ENCODE measurements at regions not wholly inside any gene's neighbourhood (a gene's known extent, or its start where the extent isn't known, plus 50 kb on each side); places are given as distances from the start of the nearest gene placed in this dataset.

DNA sequence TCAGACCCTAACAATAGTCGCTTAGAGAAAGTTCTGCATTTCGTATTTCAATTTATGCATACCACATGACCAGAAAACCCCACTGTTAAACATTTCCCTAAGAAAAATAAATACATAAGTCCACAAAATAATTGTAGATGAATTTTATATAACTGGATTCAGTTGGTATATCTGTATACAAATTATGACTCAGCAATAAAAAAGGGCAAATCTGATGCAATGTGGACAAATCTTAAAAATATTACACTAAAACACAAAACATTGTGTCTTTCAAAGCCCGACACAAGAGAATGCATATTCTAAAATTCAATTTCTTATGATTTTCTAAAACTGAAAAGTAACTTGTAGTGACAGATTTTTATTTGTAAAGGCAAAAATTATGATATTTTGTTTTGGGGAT lies 1005.0 kb downstream of the EFNB2 start:
- no peak for DNase-seq (ENCODE audit: low spot score)

DNA sequence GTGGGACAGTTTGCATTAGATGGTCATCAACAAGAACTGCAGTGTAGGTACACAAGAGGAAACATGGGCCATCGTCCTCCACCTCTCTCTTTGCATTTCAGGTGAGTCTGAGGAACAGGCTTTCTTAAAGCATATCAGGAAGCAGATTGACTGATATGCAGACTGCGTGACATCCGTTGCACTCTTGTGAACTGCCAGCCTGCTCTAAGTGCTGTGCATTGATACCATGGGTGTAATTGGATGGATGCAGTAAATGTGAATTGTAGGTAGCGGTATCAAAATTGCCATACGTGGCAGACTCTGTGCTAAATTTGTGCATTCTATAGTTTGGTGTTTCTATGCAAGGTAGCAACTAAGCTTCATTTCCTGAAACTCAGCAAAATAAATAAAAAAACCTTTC lies 1008.3 kb downstream of the EFNB2 start:
- no peak for DNase-seq (ENCODE audit: low spot score)

GRCh38 chr13:105519771-105520170 lies 1015.7 kb downstream of the EFNB2 start:
- no peak for DNase-seq (ENCODE audit: low spot score)

DNA sequence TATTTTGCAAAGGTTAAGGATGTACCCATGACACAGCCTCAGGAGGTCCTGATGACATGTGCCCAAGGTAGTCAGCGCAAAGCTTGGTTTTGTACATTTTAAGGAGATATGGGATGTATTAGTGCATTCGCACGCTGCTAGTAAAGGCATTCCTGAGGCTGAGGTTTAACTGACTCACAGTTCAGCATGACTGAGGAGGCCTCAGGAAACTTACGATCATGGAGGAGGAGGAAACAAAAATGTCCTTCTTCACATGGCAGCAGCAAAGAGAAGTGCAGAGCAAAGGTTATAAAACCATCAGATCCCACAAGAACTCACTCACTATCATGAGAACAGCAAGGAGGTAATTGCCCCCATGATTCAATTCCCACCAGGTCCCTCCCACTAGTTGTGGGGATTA lies 1017.4 kb downstream of the EFNB2 start:
- DNase-seq (ENCODE audit: low spot score), result no peak

- DNase-seq (ENCODE audit: low spot score), result no peak
These were observed 1021.1 kb downstream of the EFNB2 start for GRCh38 chr13:105514401-105514800.

DNA sequence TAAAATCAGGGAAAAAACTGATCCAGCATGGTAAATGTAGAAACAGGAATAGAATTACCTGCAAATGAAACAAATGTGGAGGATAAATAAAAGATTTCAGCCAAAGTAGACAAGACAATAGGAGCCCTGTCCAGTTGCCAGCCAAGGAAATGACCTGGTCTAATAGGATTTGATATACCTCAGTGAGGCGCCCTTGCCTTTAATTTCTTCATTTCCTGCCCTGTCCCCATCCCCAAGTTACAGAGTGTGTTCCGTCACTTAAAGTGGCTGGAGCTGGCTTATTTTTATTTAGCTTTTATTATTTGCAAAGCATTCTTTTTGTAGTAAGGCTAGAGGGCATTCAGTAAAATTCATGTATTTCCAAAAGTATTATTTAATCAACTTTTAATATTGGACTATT lies 1022.0 kb downstream of the EFNB2 start:
- DNase-seq (ENCODE audit: low spot score), result no peak

- no peak for DNase-seq (ENCODE audit: low spot score)
These were observed 1025.3 kb downstream of the EFNB2 start for GRCh38 chr13:105509981-105510762.

- DNase-seq (ENCODE audit: low spot score), result no peak
These were observed 1029.0 kb downstream of the EFNB2 start for GRCh38 chr13:105506463-105506862.

DNA sequence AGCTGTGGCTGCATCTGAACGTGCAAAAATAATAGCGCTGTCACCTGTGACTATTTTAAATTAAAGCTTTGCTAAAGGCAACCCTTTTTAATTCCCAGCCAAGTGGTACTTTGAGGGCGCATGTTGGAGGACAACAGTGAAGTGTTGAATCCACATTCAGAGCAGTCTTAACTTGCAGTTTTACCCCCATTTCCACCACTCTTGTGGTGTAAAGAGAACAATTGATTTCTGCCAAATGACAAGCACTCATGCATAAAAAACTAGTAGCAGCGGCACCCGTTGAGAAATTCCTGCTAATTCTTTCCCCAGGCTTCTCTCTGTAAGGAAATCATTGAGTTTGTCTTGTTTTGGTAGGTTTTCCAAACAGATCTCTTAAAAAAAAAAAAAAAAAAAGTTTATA lies 1033.3 kb downstream of the EFNB2 start:
- DNase-seq (ENCODE audit: low spot score), result no peak

- no peak for DNase-seq (ENCODE audit: low spot score)
These were observed 1037.9 kb downstream of the EFNB2 start for GRCh38 chr13:105497597-105497996.

- no peak for DNase-seq (ENCODE audit: low spot score)
These were observed 1043.2 kb downstream of the EFNB2 start for GRCh38 chr13:105492216-105492615.

DNA sequence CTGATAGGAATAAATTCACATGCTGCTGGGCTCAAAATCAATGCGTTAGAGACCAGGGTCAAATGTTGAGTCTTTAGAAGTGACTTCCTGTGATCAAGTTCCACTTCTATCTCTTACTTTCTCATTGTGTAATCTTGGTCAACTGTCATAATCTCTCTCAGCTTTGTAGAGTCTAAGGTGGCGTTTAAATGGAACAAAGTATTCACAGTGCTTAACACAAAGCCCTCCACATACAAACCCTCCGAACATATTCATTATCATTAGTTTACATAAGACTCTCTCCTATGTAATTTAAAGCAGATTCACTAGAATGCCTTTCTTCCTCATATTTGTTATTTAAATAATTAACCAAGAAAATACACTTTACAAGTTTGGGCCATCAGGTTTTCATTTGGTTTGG lies 1044.1 kb downstream of the EFNB2 start:
- no peak for DNase-seq (ENCODE audit: low spot score)

DNA sequence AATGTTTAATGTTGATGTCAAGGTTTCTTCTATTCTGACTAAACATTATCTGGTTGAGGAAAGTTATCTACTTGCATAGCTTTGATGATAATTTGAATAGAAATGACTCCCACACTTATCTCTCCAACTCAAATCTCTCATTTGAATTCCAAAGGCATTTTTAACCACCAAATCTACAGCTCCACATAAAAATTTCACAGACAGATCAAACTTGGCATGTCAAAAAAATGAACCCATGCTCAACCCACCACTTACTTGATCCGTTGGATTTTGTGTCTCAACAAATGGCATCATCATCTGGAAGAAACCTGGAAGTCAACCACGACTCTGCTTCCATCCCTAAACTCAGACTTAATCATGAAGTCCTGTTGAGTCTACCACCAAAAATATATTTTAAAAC lies 1050.4 kb downstream of the EFNB2 start:
- no peak for DNase-seq (ENCODE audit: low spot score)

DNA sequence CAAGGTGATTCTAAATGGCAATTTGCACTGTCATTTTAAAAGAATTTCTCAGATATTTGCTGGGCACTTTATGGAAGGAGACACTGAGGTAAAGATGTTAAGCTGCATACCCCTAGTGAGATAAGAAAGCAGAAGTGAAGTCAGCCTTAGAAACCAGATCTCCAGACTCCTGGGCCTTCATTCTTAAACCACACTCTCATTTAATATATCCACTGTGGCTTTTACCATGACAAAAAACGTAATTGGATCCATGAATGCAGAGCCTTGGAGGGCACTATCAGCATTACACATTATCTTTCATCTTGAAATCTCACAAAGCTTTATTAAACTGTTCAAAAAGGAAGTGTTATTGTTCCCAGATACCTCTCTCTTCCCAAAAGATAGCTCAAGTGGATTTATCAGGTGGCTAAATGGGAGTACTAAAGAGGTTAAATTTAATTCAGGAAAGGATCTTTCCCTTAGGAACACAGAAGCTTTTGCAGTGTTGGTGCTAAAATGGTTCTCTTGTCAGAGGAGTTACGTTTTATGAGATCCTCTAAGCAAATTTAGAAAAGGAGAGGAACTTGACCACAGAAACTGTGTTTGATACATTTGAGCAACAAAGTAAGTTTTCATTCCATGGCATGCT lies 1060.4 kb downstream of the EFNB2 start:
- no peak for DNase-seq (ENCODE audit: low spot score)

GRCh38 chr13:105471673-105472072 lies 1063.8 kb downstream of the EFNB2 start:
- no peak for DNase-seq (ENCODE audit: low spot score)

DNA sequence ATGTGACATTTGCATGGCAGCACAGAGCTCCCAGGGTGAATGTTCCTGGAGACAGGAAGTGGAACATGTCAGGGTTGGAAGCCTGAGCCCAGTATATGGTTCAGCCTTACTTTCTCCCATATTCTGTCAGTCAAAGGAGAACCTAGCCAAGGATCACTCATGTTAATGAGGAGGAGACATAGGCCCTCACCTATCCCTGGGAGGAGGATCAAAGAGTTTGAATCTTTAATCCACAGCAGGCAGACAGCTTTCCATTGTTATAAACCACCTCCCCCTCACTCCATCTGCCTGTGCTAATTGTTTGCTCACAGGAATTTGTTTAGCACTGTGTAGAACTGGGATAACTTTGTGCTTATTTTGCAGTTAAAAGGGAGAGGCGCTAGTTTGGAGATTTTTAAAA lies 1069.1 kb downstream of the EFNB2 start:
- no peak for DNase-seq (ENCODE audit: low spot score)

GRCh38 chr13:105465745-105466144 lies 1069.7 kb downstream of the EFNB2 start, which contains the start of gene DAOA:
Gene DAOA, plus strand, starts transcription at chr13:105466045.
- no peak for DNase-seq (ENCODE audit: low spot score)

GRCh38 chr13:105465251-105465650 lies 1070.2 kb downstream of the EFNB2 start:
- no peak for DNase-seq (ENCODE audit: low spot score)

- DNase-seq (ENCODE audit: low spot score), result no peak
These were observed 1071.2 kb downstream of the EFNB2 start for GRCh38 chr13:105464249-105464648.

- no peak for DNase-seq (ENCODE audit: low spot score)
These were observed 1072.4 kb downstream of the EFNB2 start for GRCh38 chr13:105463011-105463501.

GRCh38 chr13:105462098-105462497 lies 1073.4 kb downstream of the EFNB2 start:
- DNase-seq (ENCODE audit: low spot score), result no peak

GRCh38 chr13:105452895-105453294 lies 1082.6 kb downstream of the EFNB2 start:
- DNase-seq (ENCODE audit: low spot score), result no peak

GRCh38 chr13:105450784-105451183 lies 1084.7 kb downstream of the EFNB2 start:
- no peak for DNase-seq (ENCODE audit: low spot score)

GRCh38 chr13:105448811-105449210 lies 1086.7 kb downstream of the EFNB2 start:
- no peak for DNase-seq (ENCODE audit: low spot score)
